ENCODE measurements at regions not wholly inside any gene's neighbourhood (a gene's known extent, or its start where the extent isn't known, plus 50 kb on each side); places are given as distances from the start of the nearest gene placed in this dataset.

DNA sequence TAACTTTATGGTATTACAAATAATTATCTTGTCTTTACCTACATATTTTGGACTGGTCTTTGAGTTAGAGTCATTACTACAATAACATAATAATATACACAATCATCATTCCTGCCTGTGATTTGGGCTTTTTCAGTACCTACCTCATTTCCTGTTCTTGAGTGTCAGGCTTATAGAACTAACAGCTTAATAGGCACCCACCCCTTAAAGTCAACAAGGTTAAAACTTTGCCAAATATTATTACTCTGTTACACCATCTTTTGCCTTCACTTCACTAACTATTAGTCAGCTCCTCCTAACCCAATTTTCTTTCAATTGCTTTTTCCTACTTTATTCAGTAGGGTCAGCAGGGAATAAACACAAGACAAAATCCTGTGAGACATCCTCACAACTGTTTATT is 488.7 kb upstream of the AGTR1 start:
- TF ChIP-seq POLR2AphosphoS5 (IDR thresholded peaks at IDR 0.05) (no peak), CTCF (IDR thresholded peaks at IDR 0.05 in 8 of 11, conservative IDR thresholded peaks at IDR 0.05 in 3 of 11) (no peak), POLR2A (IDR thresholded peaks at IDR 0.05) (no peak)
